ENCODE measurements at regions not wholly inside any gene's neighbourhood (a gene's known extent, or its start where the extent isn't known, plus 50 kb on each side); places are given as distances from the start of the nearest gene placed in this dataset.
A peak's percentile ranks its signal among the peaks of the same experiment; 100 is the strongest.

GRCh38 chr12:94073441-94074051 lies 74.8 kb upstream of the PLXNC1 start:
- no peak overlapping the region for H3K4me3 ChIP-seq
- DNase-seq (no peak), ATAC-seq (no peak)
- no peaks in the 10 kb centered on the region for H3K36me3 ChIP-seq
- no peak overlapping the region for H3K27ac ChIP-seq
- H3K27me3 ChIP-seq, result no peaks in the 10 kb centered on the region
- no peaks in the 10 kb centered on the region for H3K9me3 ChIP-seq
- H3K4me1 ChIP-seq, result peaks cover 11% of the 10 kb centered on the region
- intact Hi-C loops (cut with DNase I), result no loop called here
- TF ChIP-seq CTCF (IDR thresholded peaks at IDR 0.05), result no peak

- ATAC-seq (no peak), DNase-seq (no peak)
- Histone ChIP-seq H3K9me3 (no peaks in the 10 kb centered on the region), H3K36me3 (no peaks in the 10 kb centered on the region), H3K27me3 (no peaks in the 10 kb centered on the region), H3K27ac (peak overlapping the region; percentile 58), H3K4me3 (no peak overlapping the region), H3K4me1 (peaks cover 11% of the 10 kb centered on the region)
- intact Hi-C loops (cut with DNase I), result no loop called here
- TF ChIP-seq CTCF (IDR thresholded peaks at IDR 0.05), result no peak
Observed at GRCh38 chr12:94074216-94074979, 74.0 kb upstream of the PLXNC1 start.

- H3K27ac ChIP-seq, result peak overlapping the region; percentile 58
Observed at GRCh38 chr12:94074980-94075629, 73.3 kb upstream of the PLXNC1 start.

GRCh38 chr12:94077209-94077608 lies 71.2 kb upstream of the PLXNC1 start:
- Histone ChIP-seq H3K4me1 (peaks cover 11% of the 10 kb centered on the region), H3K4me3 (no peak overlapping the region), H3K27me3 (no peaks in the 10 kb centered on the region), H3K36me3 (no peaks in the 10 kb centered on the region), H3K9me3 (no peaks in the 10 kb centered on the region), H3K27ac (no peak overlapping the region)
- intact Hi-C loops (cut with DNase I), result no loop called here
- DNase-seq, result no peak
- ATAC-seq, result no peak
- TF ChIP-seq CTCF (IDR thresholded peaks at IDR 0.05), result no peak

More at GRCh38 chr12:94074980-94075629, 73.3 kb upstream of the PLXNC1 start:
- H3K4me3 ChIP-seq, result no peak overlapping the region
- intact Hi-C loops (cut with DNase I), result no loop called here
- H3K36me3 ChIP-seq, result no peaks in the 10 kb centered on the region
- peak; percentile 93 for ATAC-seq
- peaks cover 11% of the 10 kb centered on the region for H3K4me1 ChIP-seq
- no peaks in the 10 kb centered on the region for H3K9me3 ChIP-seq
- TF ChIP-seq CTCF (IDR thresholded peaks at IDR 0.05), result peak; percentile 63
- no peaks in the 10 kb centered on the region for H3K27me3 ChIP-seq
- DNase-seq, result peak; percentile 73

GRCh38 chr12:94078138-94078723 lies 70.1 kb upstream of the PLXNC1 start:
- DNase-seq, result no peak
- H3K27me3 ChIP-seq, result no peaks in the 10 kb centered on the region
- H3K4me1 ChIP-seq, result peaks cover 11% of the 10 kb centered on the region
- H3K36me3 ChIP-seq, result no peaks in the 10 kb centered on the region
- ATAC-seq, result no peak
- no peak overlapping the region for H3K4me3 ChIP-seq
- no peak overlapping the region for H3K27ac ChIP-seq
- no peak for TF ChIP-seq CTCF (IDR thresholded peaks at IDR 0.05)
- intact Hi-C loops (cut with DNase I), result no loop called here
- H3K9me3 ChIP-seq, result no peaks in the 10 kb centered on the region

All from upper lobe of right lung (tissue), 1 donor.